HCT116 (cell line): ENCODE measurements at regions not wholly inside any gene's neighbourhood (a gene's known extent, or its start where the extent isn't known, plus 50 kb on each side); places are given as distances from the start of the nearest gene placed in this dataset.

Source experiments
- ATAC-seq: fragments of 200-7000 bp; cut with Tn5 transposase; 2 replicates; pipeline ENCODE4 v1.9.1; 2020; ENCODE audit warnings: mild to moderate bottlenecking, moderate library complexity
- BruUV-seq: library from RNA; stranded (reverse); fragments of 400-500 nt; replicated peaks from 2 replicates; lab custom pipeline; 2021; lab: Mats Ljungman, UMichigan
- CTCF ChIA-PET: fragments of 300-600 bp; sonication (Branson Sonifier 250); formaldehyde crosslinking; loops from one replicate; lab custom pipeline; 2021; ENCODE audit warnings: antibody characterized with exemption; lab: Charles Lee
- POLR2A ChIA-PET: fragments of 300-600, 350-600 bp; sonication (Branson Sonifier 250); formaldehyde crosslinking; loops from one replicate; lab custom pipeline; 2021; ENCODE audit warnings: antibody characterized with exemption; lab: Charles Lee
- RAD21 ChIA-PET, 2 experiments: fragments of 300-600 bp; sonication (Branson Sonifier 250); formaldehyde crosslinking; loops; one replicate each; lab custom pipeline; 2023; ENCODE audit warnings: low total read pairs in 2 of 2; ENCODE audit not compliant: uncharacterized antibody in 2 of 2, unreplicated experiment in 2 of 2, low non-redundant PET in 1 of 2; lab: Charles Lee
- DNase-seq: peaks from one replicate; pipeline ENCODE4 v3.0.0-alpha.2; 2010; ENCODE audit warnings: low read depth, low spot score
- H2AFZ ChIP-seq: fragments of 200-600 bp; shearing (Covaris generic), sonication (generic); 2 replicates; pipeline ENCODE4 v1.6.1; 2017; ENCODE audit warnings: low read depth, mixed run types, mixed read lengths, antibody characterized with exemption, low read length; ENCODE audit not compliant: poor library complexity, severe bottlenecking
- H3K27ac ChIP-seq: 2 replicates; pipeline ENCODE4 v1.5.1; 2012; ENCODE audit warnings: low read depth, low read length
- H3K27me3 ChIP-seq: fragments of 200-600 bp; sonication (generic); 2 replicates; pipeline ENCODE4 v1.6.1; 2016; ENCODE audit warnings: mixed run types, low read length, mixed read lengths; ENCODE audit not compliant: insufficient read depth
- H3K36me3 ChIP-seq, 2 experiments: fragments of 200-500 bp in 1 of 2; fragments of 200-600 bp in 1 of 2; sonication (Bioruptor generic) in 1 of 2; sonication (generic) in 1 of 2; 2 replicates each; pipeline versions ENCODE4 v1.5.1 to v1.6.1; 2014 to 2016; ENCODE audit warnings: low read length in 2 of 2, inconsistent platforms in 1 of 2, mixed read lengths in 1 of 2, mixed run types in 1 of 2; ENCODE audit not compliant: insufficient read depth in 2 of 2, control insufficient read depth in 1 of 2
- H3K4me1 ChIP-seq, 2 experiments: fragments of 200-600 bp in 1 of 2; sonication (generic) in 1 of 2; 2 replicates each; pipeline versions ENCODE4 v1.5.1 to v1.6.1; 2012 to 2017; ENCODE audit warnings: low read length in 2 of 2, inconsistent platforms in 1 of 2, mild to moderate bottlenecking in 1 of 2, mixed read lengths in 1 of 2, mixed run types in 1 of 2, moderate library complexity in 1 of 2; ENCODE audit not compliant: insufficient read depth in 2 of 2, control insufficient read depth in 1 of 2
- H3K4me2 ChIP-seq: fragments of 200-600 bp; sonication (generic); 2 replicates; pipeline ENCODE4 v1.6.1; 2017; ENCODE audit warnings: mixed run types, low read length, mixed read lengths
- H3K4me3 ChIP-seq, 2 experiments: fragments of 200-600 bp in 1 of 2; sonication (generic) in 1 of 2; replicated peaks in 1 of 2; 2 replicates each; pipeline ENCODE4 v1.5.1; 2011 to 2016; ENCODE audit warnings: low read length in 2 of 2, control low read depth in 1 of 2, low read depth in 1 of 2, mild to moderate bottlenecking in 1 of 2, mixed read lengths in 1 of 2, mixed run types in 1 of 2
- H3K79me2 ChIP-seq: fragments of 200-600 bp; sonication (generic); 2 replicates; pipeline ENCODE4 v1.6.1; 2017; ENCODE audit warnings: mild to moderate bottlenecking, mixed run types, low read length, moderate library complexity, mixed read lengths; ENCODE audit not compliant: insufficient read depth
- H3K9ac ChIP-seq: fragments of 200-600 bp; sonication (generic); 2 replicates; pipeline ENCODE4 v1.6.1; 2016; ENCODE audit warnings: low read length, mixed read lengths
- H3K9me2 ChIP-seq: fragments of 200-600 bp; sonication (generic), shearing (Covaris generic); 2 replicates; pipeline ENCODE4 v1.6.1; 2017; ENCODE audit warnings: mixed run types, mild to moderate bottlenecking, moderate library complexity; ENCODE audit not compliant: insufficient read depth
- H3K9me3 ChIP-seq, 2 experiments: fragments of 200-500 bp in 1 of 2; fragments of 200-600 bp in 1 of 2; sonication (Bioruptor generic) in 1 of 2; sonication (generic) in 1 of 2; 2 replicates each; pipeline ENCODE4 v1.6.1; 2014 to 2017; ENCODE audit warnings: low read length in 2 of 2, mixed read lengths in 2 of 2, inconsistent platforms in 1 of 2, low read depth in 1 of 2, mild to moderate bottlenecking in 1 of 2, mixed run types in 1 of 2, moderate library complexity in 1 of 2; ENCODE audit not compliant: control insufficient read depth in 1 of 2, insufficient read depth in 1 of 2
- H4K20me1 ChIP-seq: fragments of 200-600 bp; sonication (generic), shearing (Covaris generic); 2 replicates; pipeline ENCODE4 v1.6.1; 2017; ENCODE audit warnings: mixed run types, mild to moderate bottlenecking, moderate library complexity; ENCODE audit not compliant: insufficient read depth
- ATF3 ChIP-seq: IDR thresholded peaks from 2 replicates; pipeline ENCODE4 v1.6.1; 2012
- CEBPB ChIP-seq: IDR thresholded peaks from 2 replicates; pipeline ENCODE4 v1.6.1; 2012; ENCODE audit warnings: low read depth
- EGR1 ChIP-seq: IDR thresholded peaks from 2 replicates; pipeline ENCODE4 v1.6.1; 2012; ENCODE audit warnings: low read depth
- ELF1 ChIP-seq: IDR thresholded peaks from 2 replicates; pipeline ENCODE4 v1.6.1; 2012; ENCODE audit warnings: low read depth, borderline replicate concordance
- EZH2 ChIP-seq: fragments of 200-600 bp; sonication (generic); IDR thresholded peaks from 2 replicates; pipeline ENCODE4 v1.6.1; 2017; ENCODE audit warnings: antibody characterized with exemption, mixed run types
- FOSL1 ChIP-seq: IDR thresholded peaks from 2 replicates; pipeline ENCODE4 v1.6.1; 2012; ENCODE audit warnings: low read depth
- JUND ChIP-seq: IDR thresholded peaks from 2 replicates; pipeline ENCODE4 v1.6.1; 2012
- MAX ChIP-seq: IDR thresholded peaks from 2 replicates; pipeline ENCODE4 v1.6.1; 2012
- POLR2AphosphoS5 ChIP-seq: IDR thresholded peaks from 2 replicates; pipeline ENCODE4 v1.6.1; 2011; ENCODE audit warnings: mild to moderate bottlenecking, low read depth, low read length, moderate library complexity
- RAD21 ChIP-seq: IDR thresholded peaks from 2 replicates; pipeline ENCODE4 v1.6.1; 2012; ENCODE audit warnings: low read depth, mild to moderate bottlenecking
- SIN3A ChIP-seq: IDR thresholded peaks from 2 replicates; pipeline ENCODE4 v1.6.1; 2012; ENCODE audit warnings: low read depth
- SRF ChIP-seq: IDR thresholded peaks from 2 replicates; pipeline ENCODE4 v1.6.1; 2012; ENCODE audit warnings: low read depth
- TCF7L2 ChIP-seq: IDR thresholded peaks from 2 replicates; pipeline ENCODE4 v1.7.0; 2011; ENCODE audit warnings: borderline replicate concordance, inconsistent platforms; ENCODE audit not compliant: insufficient read depth, insufficient read length; ENCODE audit errors: extremely low read depth
- ZFX ChIP-seq: fragments of 450-650 bp; IDR thresholded peaks from 2 replicates; pipeline ENCODE4 v1.6.1; 2017
- ZNF274 ChIP-seq: fragments of 200-500 bp; sonication (Bioruptor generic); IDR thresholded peaks from 2 replicates; pipeline ENCODE4 v1.6.1; 2014; ENCODE audit warnings: mild to moderate bottlenecking, low read depth, low read length, inconsistent platforms
- intact Hi-C: fragments of 100-400 bp; cut with micrococcal nuclease; formaldehyde crosslinking; loops from 2 replicates; pipeline ENCODE4 v1.10.0; 2022
- TF ChIP-seq, protein P1 (sequence below): IDR thresholded peaks from 2 replicates; pipeline ENCODE4 v1.6.1; 2012; ENCODE audit warnings: low read depth

DNA sequence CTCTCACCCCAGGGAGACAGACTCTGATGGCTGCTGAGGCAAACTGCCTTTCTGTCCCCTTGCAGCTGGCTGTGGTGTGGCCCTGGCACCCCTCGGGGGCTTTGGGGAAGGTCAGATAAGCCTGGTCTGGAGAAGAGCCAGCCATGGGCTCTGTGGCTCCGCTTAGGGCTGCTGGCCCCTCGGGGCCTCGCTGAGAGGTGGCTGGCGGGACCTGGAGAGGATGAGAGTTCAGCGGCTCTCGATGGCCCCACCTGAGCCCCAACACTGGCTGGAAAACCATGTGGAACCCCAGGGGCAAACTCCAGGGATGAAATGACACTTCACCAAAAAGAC is 56.1 kb upstream of the ASAP2 start (continued):
- TF ChIP-seq TCF7L2 = no peak
- no peak for TF ChIP-seq FOSL1
- no peak for TF ChIP-seq EZH2
- no peak for TF ChIP-seq SRF
- no peak for TF ChIP-seq SIN3A
- TF ChIP-seq RAD21 = no peak
- no peak for TF ChIP-seq CEBPB
- TF ChIP-seq, all 23 proteins: peak for 0

GRCh38 chr2:9149726-9150567 is 56.7 kb upstream of the ASAP2 start:
- Histone ChIP-seq H3K9ac (no peak overlapping the region), H3K9me3 (no peaks in the 10 kb centered on the region), H3K4me3 (no peak overlapping the region), H4K20me1 (no peaks in the 10 kb centered on the region), H3K4me1 (peaks cover 4 to 18% of the 10 kb centered on the region in 2 experiments; a peak in 3 of 4 replicates), H3K4me2 (no peak overlapping the region), H3K27me3 (no peaks in the 10 kb centered on the region), H2AFZ (no peak overlapping the region), H3K9me2 (no peaks in the 10 kb centered on the region), H3K27ac (no peak overlapping the region), H3K79me2 (no peaks in the 10 kb centered on the region), H3K36me3 (no peaks in the 10 kb centered on the region)
- ChIA-PET RAD21 (no interaction called here), POLR2A (no interaction called here), CTCF (no interaction called here)
- ATAC-seq (no peak), DNase-seq (no peak)
- no peak for TF ChIP-seq POLR2AphosphoS5
- intact Hi-C loops = loop anchor here (10.0 kb wide), 1 partner anchor 325 kb away; the partner anchor contains the start of gene IAH1
- BruUV-seq = no TSS peak

- H3K9ac ChIP-seq = no peak overlapping the region
- no peaks in the 10 kb centered on the region for H3K9me3 ChIP-seq
- no peak overlapping the region for H3K4me2 ChIP-seq
- no peak overlapping the region for H3K27ac ChIP-seq
- DNase-seq = no peak
- CTCF ChIA-PET = no interaction called here
- intact Hi-C loops = loop anchor here (10.0 kb wide), 1 partner anchor 325 kb away; the partner anchor contains the start of gene IAH1
- RAD21 ChIA-PET = no interaction called here
- BruUV-seq = no TSS peak
- no peaks in the 10 kb centered on the region for H4K20me1 ChIP-seq
- no peaks in the 10 kb centered on the region for H3K9me2 ChIP-seq
- H3K4me1 ChIP-seq = peaks cover 8 to 18% of the 10 kb centered on the region in 2 experiments; a peak in 3 of 4 replicates
- no peak for ATAC-seq
- POLR2A ChIA-PET = no interaction called here
- no peaks in the 10 kb centered on the region for H3K79me2 ChIP-seq
- H3K27me3 ChIP-seq = no peaks in the 10 kb centered on the region
- no peak overlapping the region for H2AFZ ChIP-seq
- no peak overlapping the region for H3K4me3 ChIP-seq
- no peaks in the 10 kb centered on the region for H3K36me3 ChIP-seq
- TF ChIP-seq EGR1 = no peak
- TF ChIP-seq SIN3A = no peak
- TF ChIP-seq RAD21 = no peak
- no peak for TF ChIP-seq ELF1
- no peak for TF ChIP-seq ZNF274
- TF ChIP-seq ZFX = no peak
- no peak for TF ChIP-seq TCF7L2
- no peak for TF ChIP-seq JUND
- TF ChIP-seq MAX = no peak
- TF ChIP-seq ATF3 = no peak
- TF ChIP-seq, protein P1, sequence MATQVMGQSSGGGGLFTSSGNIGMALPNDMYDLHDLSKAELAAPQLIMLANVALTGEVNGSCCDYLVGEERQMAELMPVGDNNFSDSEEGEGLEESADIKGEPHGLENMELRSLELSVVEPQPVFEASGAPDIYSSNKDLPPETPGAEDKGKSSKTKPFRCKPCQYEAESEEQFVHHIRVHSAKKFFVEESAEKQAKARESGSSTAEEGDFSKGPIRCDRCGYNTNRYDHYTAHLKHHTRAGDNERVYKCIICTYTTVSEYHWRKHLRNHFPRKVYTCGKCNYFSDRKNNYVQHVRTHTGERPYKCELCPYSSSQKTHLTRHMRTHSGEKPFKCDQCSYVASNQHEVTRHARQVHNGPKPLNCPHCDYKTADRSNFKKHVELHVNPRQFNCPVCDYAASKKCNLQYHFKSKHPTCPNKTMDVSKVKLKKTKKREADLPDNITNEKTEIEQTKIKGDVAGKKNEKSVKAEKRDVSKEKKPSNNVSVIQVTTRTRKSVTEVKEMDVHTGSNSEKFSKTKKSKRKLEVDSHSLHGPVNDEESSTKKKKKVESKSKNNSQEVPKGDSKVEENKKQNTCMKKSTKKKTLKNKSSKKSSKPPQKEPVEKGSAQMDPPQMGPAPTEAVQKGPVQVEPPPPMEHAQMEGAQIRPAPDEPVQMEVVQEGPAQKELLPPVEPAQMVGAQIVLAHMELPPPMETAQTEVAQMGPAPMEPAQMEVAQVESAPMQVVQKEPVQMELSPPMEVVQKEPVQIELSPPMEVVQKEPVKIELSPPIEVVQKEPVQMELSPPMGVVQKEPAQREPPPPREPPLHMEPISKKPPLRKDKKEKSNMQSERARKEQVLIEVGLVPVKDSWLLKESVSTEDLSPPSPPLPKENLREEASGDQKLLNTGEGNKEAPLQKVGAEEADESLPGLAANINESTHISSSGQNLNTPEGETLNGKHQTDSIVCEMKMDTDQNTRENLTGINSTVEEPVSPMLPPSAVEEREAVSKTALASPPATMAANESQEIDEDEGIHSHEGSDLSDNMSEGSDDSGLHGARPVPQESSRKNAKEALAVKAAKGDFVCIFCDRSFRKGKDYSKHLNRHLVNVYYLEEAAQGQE = no peak
Observed at GRCh38 chr2:9149388-9149660, 57.3 kb upstream of the ASAP2 start.
